Lower lobe of right lung (tissue), 2 donors: ENCODE measurements at regions not wholly inside any gene's neighbourhood (a gene's known extent, or its start where the extent isn't known, plus 50 kb on each side); places are given as distances from the start of the nearest gene placed in this dataset.

ENCODE experiments used
- ATAC-seq, 2 donors: fragments of 200-7000 bp; cut with Tn5 transposase; one replicate each; pipeline ENCODE4 v1.9.1; 2020 to 2022; ENCODE audit warnings: mild to moderate bottlenecking in 2 of 2, moderate library complexity in 2 of 2
- DNase-seq: peaks from one replicate; pipeline ENCODE4 v3.0.0-alpha.2; 2020
- H3K27ac ChIP-seq: fragments of 200-600 bp; one replicate; pipeline ENCODE4 v1.8.0; 2022
- H3K27me3 ChIP-seq: fragments of 200-600 bp; one replicate; pipeline ENCODE4 v1.8.0; 2022; ENCODE audit warnings: low read depth
- H3K36me3 ChIP-seq: fragments of 200-600 bp; one replicate; pipeline ENCODE4 v1.8.0; 2022; ENCODE audit warnings: mild to moderate bottlenecking
- H3K4me1 ChIP-seq: fragments of 200-600 bp; one replicate; pipeline ENCODE4 v1.8.0; 2022
- H3K4me3 ChIP-seq: fragments of 200-600 bp; one replicate; pipeline ENCODE4 v1.8.0; 2022; ENCODE audit warnings: mild to moderate bottlenecking
- H3K9me3 ChIP-seq: fragments of 200-600 bp; one replicate; pipeline ENCODE4 v1.8.0; 2022
- intact Hi-C: fragments of 100-400 bp; cut with DNase I; formaldehyde crosslinking; loops from one replicate; pipeline ENCODE4 v1.11.0; 2022
- TF ChIP-seq, protein P1 (sequence below): fragments of 200-600 bp; IDR thresholded peaks from one replicate; pipeline ENCODE4 v1.8.0; 2022; ENCODE audit warnings: antibody characterized with exemption, mild to moderate bottlenecking
- donor health status: DM: no; HTN: yes; CAD: no; lungs with severe emphysema.

DNA sequence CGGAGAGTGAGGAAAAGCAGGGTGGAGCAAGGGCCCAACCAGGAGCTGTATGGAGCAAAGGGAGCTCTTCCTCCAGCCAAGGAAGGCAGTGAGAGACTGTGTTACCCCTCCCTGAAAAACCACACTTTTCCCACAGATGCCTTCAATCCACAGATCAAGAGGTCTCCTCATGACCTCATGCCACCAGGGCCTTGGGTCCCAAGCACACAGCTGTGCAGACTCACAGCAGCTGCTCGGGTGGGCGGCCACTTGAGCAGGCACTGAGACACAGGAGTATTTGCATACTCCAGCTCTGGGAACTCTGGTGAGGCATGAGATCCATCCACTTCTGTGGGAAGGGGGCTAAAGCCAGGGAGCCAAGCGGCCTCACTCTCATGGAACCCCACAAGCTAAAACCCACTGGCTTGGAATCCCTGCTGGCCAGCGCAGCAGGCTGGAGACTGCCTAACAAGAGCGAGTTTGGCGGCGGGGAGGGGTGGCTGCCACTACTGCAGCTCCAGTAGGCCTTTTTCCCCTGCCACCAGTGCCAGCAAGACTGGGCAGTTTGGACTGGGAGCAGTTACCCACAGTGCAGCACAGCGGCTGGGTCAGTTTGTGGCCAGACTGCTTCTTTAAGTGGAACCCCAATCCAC is 880.6 kb upstream of the ARPP21 start:
- Histone ChIP-seq H3K9me3 (no peaks in the 10 kb centered on the region), H3K27ac (no peak overlapping the region), H3K36me3 (no peaks in the 10 kb centered on the region), H3K4me3 (no peak overlapping the region), H3K27me3 (no peaks in the 10 kb centered on the region), H3K4me1 (no peaks in the 10 kb centered on the region)
- intact Hi-C loops, result no loop called here
- peak; percentile 21 for DNase-seq
- ATAC-seq, result no peak
- TF ChIP-seq, protein P1, sequence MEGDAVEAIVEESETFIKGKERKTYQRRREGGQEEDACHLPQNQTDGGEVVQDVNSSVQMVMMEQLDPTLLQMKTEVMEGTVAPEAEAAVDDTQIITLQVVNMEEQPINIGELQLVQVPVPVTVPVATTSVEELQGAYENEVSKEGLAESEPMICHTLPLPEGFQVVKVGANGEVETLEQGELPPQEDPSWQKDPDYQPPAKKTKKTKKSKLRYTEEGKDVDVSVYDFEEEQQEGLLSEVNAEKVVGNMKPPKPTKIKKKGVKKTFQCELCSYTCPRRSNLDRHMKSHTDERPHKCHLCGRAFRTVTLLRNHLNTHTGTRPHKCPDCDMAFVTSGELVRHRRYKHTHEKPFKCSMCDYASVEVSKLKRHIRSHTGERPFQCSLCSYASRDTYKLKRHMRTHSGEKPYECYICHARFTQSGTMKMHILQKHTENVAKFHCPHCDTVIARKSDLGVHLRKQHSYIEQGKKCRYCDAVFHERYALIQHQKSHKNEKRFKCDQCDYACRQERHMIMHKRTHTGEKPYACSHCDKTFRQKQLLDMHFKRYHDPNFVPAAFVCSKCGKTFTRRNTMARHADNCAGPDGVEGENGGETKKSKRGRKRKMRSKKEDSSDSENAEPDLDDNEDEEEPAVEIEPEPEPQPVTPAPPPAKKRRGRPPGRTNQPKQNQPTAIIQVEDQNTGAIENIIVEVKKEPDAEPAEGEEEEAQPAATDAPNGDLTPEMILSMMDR, result no peak

DNA sequence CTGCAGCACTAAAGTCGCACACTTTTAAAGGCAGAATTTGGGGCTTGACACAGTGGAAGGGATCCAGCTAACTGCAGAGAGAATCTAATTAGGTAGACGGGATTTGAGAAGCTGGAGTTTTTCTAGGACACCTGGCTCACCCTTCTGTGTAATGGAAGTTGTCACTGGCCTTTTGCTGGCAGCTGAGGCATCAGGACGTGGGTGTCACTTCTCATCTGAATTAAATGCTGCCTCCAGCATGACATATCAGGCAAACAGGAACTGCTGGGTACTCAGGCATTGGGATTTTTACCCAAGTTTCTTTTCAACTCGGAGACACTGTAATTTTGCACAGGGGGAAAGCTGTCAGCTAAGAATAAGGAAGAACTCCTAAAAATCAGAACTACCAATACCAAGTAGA is 861.9 kb upstream of the ARPP21 start:
- H3K4me1 ChIP-seq, result no peaks in the 10 kb centered on the region
- no peak for DNase-seq
- ATAC-seq, result no peak

DNA sequence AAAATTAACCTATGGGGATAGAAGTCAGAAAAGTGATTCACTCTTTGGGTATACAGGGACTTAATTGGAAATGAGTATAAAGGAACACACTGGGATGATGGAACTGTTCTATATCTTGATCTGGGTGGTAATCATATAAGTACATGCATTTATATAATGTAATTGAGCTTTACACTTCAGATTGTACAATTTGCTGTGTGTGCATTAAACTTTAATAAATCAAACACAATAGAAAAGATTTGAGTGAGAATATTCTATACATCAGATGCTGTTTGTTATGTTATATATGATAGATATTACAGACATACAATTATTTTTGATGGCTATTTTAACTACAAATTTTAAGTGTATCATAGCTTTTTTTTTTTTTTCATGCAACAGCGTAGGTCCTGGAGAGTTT is 860.2 kb upstream of the ARPP21 start:
- Histone ChIP-seq H3K27me3 (no peaks in the 10 kb centered on the region), H3K4me1 (no peaks in the 10 kb centered on the region), H3K4me3 (no peak overlapping the region), H3K9me3 (no peaks in the 10 kb centered on the region), H3K36me3 (no peaks in the 10 kb centered on the region), H3K27ac (no peak overlapping the region)
- ATAC-seq, result no peak
- TF ChIP-seq, protein P1, result no peak
- no peak for DNase-seq
- intact Hi-C loops, result no loop called here

More for the DNA sequence above, 861.9 kb upstream of the ARPP21 start:
- TF ChIP-seq, protein P1, result no peak
- H3K36me3 ChIP-seq, result no peaks in the 10 kb centered on the region
- H3K4me3 ChIP-seq, result no peak overlapping the region
- H3K9me3 ChIP-seq, result no peaks in the 10 kb centered on the region
- no peak overlapping the region for H3K27ac ChIP-seq
- H3K27me3 ChIP-seq, result no peaks in the 10 kb centered on the region
- intact Hi-C loops, result no loop called here

DNA sequence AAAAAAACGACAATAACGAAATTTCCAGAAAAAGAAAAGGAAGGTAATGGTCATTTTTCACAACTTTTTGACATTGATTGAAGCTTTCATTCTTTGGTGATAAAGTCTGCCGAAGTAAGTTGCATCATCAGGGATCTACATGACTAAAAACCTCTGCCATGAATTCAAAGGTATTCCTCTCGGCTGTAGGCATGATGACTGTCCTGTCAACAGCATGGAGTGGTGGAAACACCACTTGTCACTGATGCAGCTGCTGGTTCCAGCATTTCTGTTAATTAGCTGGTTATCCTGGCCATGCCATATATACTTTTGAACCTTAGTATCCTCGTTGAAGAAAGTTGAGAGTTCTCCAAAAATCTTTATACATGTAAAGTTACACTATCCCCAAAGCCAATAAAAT is 859.0 kb upstream of the ARPP21 start:
- TF ChIP-seq, protein P1, result no peak
- ATAC-seq, result no peak
- H3K4me1 ChIP-seq, result no peaks in the 10 kb centered on the region
- H3K9me3 ChIP-seq, result no peaks in the 10 kb centered on the region
- DNase-seq, result no peak
- no peaks in the 10 kb centered on the region for H3K27me3 ChIP-seq
- H3K4me3 ChIP-seq, result no peak overlapping the region
- H3K27ac ChIP-seq, result no peak overlapping the region
- intact Hi-C loops, result no loop called here
- no peaks in the 10 kb centered on the region for H3K36me3 ChIP-seq

DNA sequence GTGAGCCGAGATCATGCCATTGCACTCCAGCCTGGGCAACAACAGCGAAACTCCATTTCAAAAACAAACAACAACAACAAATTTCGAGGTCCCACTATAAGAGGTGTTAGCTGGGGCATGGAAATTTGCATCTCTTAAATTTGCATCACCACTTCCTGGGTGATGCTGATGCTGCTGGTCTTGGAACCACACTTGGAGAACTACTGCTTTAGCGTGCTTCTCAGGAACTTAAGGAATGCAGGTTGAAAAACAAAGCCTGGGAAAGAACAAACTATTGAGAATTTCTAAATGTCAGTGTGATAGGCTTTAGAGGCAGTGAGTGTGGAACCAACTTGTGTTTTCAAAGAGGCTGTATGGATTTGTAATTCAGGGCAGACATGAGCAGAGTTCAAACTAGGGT is 858.4 kb upstream of the ARPP21 start:
- TF ChIP-seq, protein P1, result no peak
- H3K4me3 ChIP-seq, result no peak overlapping the region
- H3K36me3 ChIP-seq, result no peaks in the 10 kb centered on the region
- H3K27ac ChIP-seq, result no peak overlapping the region
- ATAC-seq (no peak), DNase-seq (no peak)
- intact Hi-C loops, result no loop called here
- no peaks in the 10 kb centered on the region for H3K27me3 ChIP-seq
- H3K4me1 ChIP-seq, result no peaks in the 10 kb centered on the region
- no peaks in the 10 kb centered on the region for H3K9me3 ChIP-seq
